MM.1S (cell line): ENCODE measurements at regions not wholly inside any gene's neighbourhood (a gene's known extent, or its start where the extent isn't known, plus 50 kb on each side); places are given as distances from the start of the nearest gene placed in this dataset.

Experiments used
- EZH2 ChIP-seq: fragments of 300-600 bp; sonication (generic); optimal IDR thresholded peaks from 2 replicates; pipeline ENCODE3; 2017; ENCODE audit warnings: low read depth, mild to moderate bottlenecking, antibody characterized with exemption, low read length, mixed read lengths
- EZH2phosphoT487 ChIP-seq: fragments of 300-600 bp; sonication (generic); IDR thresholded peaks from 2 replicates; pipeline ENCODE4 v1.6.1; 2018; ENCODE audit warnings: antibody characterized with exemption, low read length
- TF ChIP-seq, protein P1 (sequence below): fragments of 300-600 bp; sonication (generic); IDR thresholded peaks from 2 replicates; pipeline ENCODE4 v1.5.1; 2016; ENCODE audit warnings: antibody characterized with exemption, low read length, mixed read lengths

DNA sequence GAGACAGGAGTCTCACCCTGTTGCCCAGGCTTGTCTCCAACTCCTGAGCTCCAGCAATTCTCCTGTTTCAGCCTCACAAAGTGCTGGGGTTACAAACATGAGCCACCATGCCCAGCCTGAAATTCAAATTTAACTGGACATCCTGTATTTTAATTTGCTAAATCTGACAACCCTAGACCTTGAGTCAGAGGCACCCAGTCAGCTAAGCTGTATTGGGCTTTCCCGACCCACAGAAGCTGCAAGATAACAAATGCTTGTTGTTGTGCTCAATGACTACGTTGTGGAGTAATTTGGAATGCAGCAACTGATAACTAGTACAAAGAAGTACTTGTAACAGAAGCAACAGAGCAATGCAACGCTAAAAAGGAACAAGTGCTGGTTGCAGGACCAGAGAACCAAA, 533.1 kb downstream of the NTRK2 start:
- TF ChIP-seq, protein P1, sequence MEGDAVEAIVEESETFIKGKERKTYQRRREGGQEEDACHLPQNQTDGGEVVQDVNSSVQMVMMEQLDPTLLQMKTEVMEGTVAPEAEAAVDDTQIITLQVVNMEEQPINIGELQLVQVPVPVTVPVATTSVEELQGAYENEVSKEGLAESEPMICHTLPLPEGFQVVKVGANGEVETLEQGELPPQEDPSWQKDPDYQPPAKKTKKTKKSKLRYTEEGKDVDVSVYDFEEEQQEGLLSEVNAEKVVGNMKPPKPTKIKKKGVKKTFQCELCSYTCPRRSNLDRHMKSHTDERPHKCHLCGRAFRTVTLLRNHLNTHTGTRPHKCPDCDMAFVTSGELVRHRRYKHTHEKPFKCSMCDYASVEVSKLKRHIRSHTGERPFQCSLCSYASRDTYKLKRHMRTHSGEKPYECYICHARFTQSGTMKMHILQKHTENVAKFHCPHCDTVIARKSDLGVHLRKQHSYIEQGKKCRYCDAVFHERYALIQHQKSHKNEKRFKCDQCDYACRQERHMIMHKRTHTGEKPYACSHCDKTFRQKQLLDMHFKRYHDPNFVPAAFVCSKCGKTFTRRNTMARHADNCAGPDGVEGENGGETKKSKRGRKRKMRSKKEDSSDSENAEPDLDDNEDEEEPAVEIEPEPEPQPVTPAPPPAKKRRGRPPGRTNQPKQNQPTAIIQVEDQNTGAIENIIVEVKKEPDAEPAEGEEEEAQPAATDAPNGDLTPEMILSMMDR = no peak
- TF ChIP-seq EZH2phosphoT487 (no peak), EZH2 (no peak)
